ENCODE measurements at regions not wholly inside any gene's neighbourhood (a gene's known extent, or its start where the extent isn't known, plus 50 kb on each side); places are given as distances from the start of the nearest gene placed in this dataset.

GRCh38 chr10:43000651-43001426, 76.0 kb upstream of the RET start:
- no peak for TF ChIP-seq CTCF (IDR thresholded peaks at IDR 0.05)
- no peak for TF ChIP-seq POLR2A (IDR thresholded peaks at IDR 0.05)

Data from testis (tissue), 2 donors.